HG03469 (cell line): ENCODE measurements at regions not wholly inside any gene's neighbourhood (a gene's known extent, or its start where the extent isn't known, plus 50 kb on each side); places are given as distances from the start of the nearest gene placed in this dataset.
"Not testable (repeated sequence)": the region's sequence is repeated elsewhere in the genome, so short reads cannot be mapped to it uniquely, and the experiment has no call there.

Source experiments
- ATAC-seq: cut with Tn5 transposase; IDR thresholded peaks from one replicate; pipeline ENCODE4 v1.9.1; 2021; ENCODE audit warnings: mild to moderate bottlenecking, moderate library complexity, moderate number of reproducible peaks; ENCODE audit not compliant: unreplicated experiment

GRCh38 chr2:156909983-156910382 lies 347.5 kb upstream of the GALNT5 start:
- no peak for ATAC-seq

GRCh38 chr2:156915332-156915731 lies 342.2 kb upstream of the GALNT5 start:
- ATAC-seq, result no peak

- ATAC-seq, result no peak
These were observed 339.1 kb upstream of the GALNT5 start for GRCh38 chr2:156918410-156918809.

- ATAC-seq, result no peak
These were observed 327.1 kb upstream of the GALNT5 start for GRCh38 chr2:156930423-156930822.

- ATAC-seq, result no peak
These were observed 323.8 kb upstream of the GALNT5 start for GRCh38 chr2:156933645-156934225.

- ATAC-seq, result no peak
These were observed 321.9 kb upstream of the GALNT5 start for GRCh38 chr2:156935616-156936015.

GRCh38 chr2:156937430-156937829 lies 320.1 kb upstream of the GALNT5 start:
- no peak for ATAC-seq

- no peak for ATAC-seq
These were observed 312.6 kb upstream of the GALNT5 start for GRCh38 chr2:156944871-156945270.

GRCh38 chr2:156947261-156947660 lies 310.2 kb upstream of the GALNT5 start:
- ATAC-seq, result no peak

- ATAC-seq, result no peak
These were observed 301.8 kb upstream of the GALNT5 start for GRCh38 chr2:156955701-156956100.

- ATAC-seq, result no peak
These were observed 301.3 kb upstream of the GALNT5 start for GRCh38 chr2:156956161-156956560.

GRCh38 chr2:156958374-156958773 lies 299.1 kb upstream of the GALNT5 start:
- ATAC-seq, result no peak

- ATAC-seq, result no peak
These were observed 298.0 kb upstream of the GALNT5 start for GRCh38 chr2:156959481-156959880.

- ATAC-seq, result no peak
These were observed 274.9 kb upstream of the GALNT5 start for GRCh38 chr2:156982615-156983014.

GRCh38 chr2:156986339-156986988 lies 271.0 kb upstream of the GALNT5 start:
- no peak for ATAC-seq

- ATAC-seq, result no peak
These were observed 257.8 kb upstream of the GALNT5 start for GRCh38 chr2:156999661-157000060.

- ATAC-seq, result no peak
These were observed 252.7 kb upstream of the GALNT5 start for GRCh38 chr2:157004789-157005188.

GRCh38 chr2:157015015-157015575 lies 242.4 kb upstream of the GALNT5 start:
- ATAC-seq, result no peak

- ATAC-seq, result not testable (repeated sequence)
These were observed 234.2 kb upstream of the GALNT5 start for GRCh38 chr2:157023264-157023663.

GRCh38 chr2:157024129-157024528 lies 233.4 kb upstream of the GALNT5 start:
- ATAC-seq, result no peak

GRCh38 chr2:157032017-157032416 lies 225.5 kb upstream of the GALNT5 start:
- no peak for ATAC-seq

- no peak for ATAC-seq
These were observed 220.8 kb upstream of the GALNT5 start for GRCh38 chr2:157036726-157037125.

GRCh38 chr2:157043786-157044185 lies 213.7 kb upstream of the GALNT5 start:
- no peak for ATAC-seq
